Activated T-cell treated with anti-CD3 and anti-CD28 coated beads, Interleukin-2, amount 50 U/mL, for 24 hours (primary cell): ENCODE measurements at regions not wholly inside any gene's neighbourhood (a gene's known extent, or its start where the extent isn't known, plus 50 kb on each side); places are given as distances from the start of the nearest gene placed in this dataset.

Experiments used
- DNase-seq: peaks from one replicate; pipeline ENCODE4 v3.0.0-alpha.2; 2020
- H3K27ac Mint-ChIP-seq: 2 replicates; pipeline ENCODE4 v1.8.0; 2020; ENCODE audit warnings: mild to moderate bottlenecking, mixed read lengths
- H3K27me3 Mint-ChIP-seq: 2 replicates; pipeline ENCODE4 v1.8.0; 2020; ENCODE audit warnings: mixed read lengths
- H3K36me3 Mint-ChIP-seq: 2 replicates; pipeline ENCODE4 v1.8.0; 2020; ENCODE audit warnings: low read depth, mixed read lengths
- H3K4me1 Mint-ChIP-seq: 2 replicates; pipeline ENCODE4 v1.8.0; 2020; ENCODE audit warnings: low read depth, mixed read lengths
- H3K4me3 Mint-ChIP-seq: 2 replicates; pipeline ENCODE4 v1.8.0; 2020; ENCODE audit warnings: mild to moderate bottlenecking, moderate library complexity, mixed read lengths
- H3K9me3 Mint-ChIP-seq: 2 replicates; pipeline ENCODE4 v1.8.0; 2020; ENCODE audit warnings: mixed read lengths

- Mint-ChIP-seq H3K27me3 (no peaks in the 10 kb centered on the region), H3K36me3 (no peaks in the 10 kb centered on the region), H3K4me3 (no peak overlapping the region), H3K27ac (no peak overlapping the region), H3K9me3 (no peaks in the 10 kb centered on the region), H3K4me1 (peaks cover 61% of the 10 kb centered on the region)
- no peak for DNase-seq
Measured at GRCh38 chr3:187931770-187932278, 186.6 kb upstream of the BCL6 start.

GRCh38 chr3:187932530-187932929 is 187.3 kb upstream of the BCL6 start:
- Mint-ChIP-seq H3K36me3 (no peaks in the 10 kb centered on the region), H3K9me3 (no peaks in the 10 kb centered on the region), H3K27ac (no peak overlapping the region), H3K4me3 (no peak overlapping the region), H3K27me3 (no peaks in the 10 kb centered on the region), H3K4me1 (peaks cover 54% of the 10 kb centered on the region)
- DNase-seq: no peak

- peaks cover 34% of the 10 kb centered on the region for H3K4me1 Mint-ChIP-seq
- peak overlapping the region; percentile 86 for H3K27ac Mint-ChIP-seq
- H3K4me3 Mint-ChIP-seq: peak overlapping the region; percentile 23
- H3K9me3 Mint-ChIP-seq: no peaks in the 10 kb centered on the region
- DNase-seq: peak; percentile 63
- H3K36me3 Mint-ChIP-seq: no peaks in the 10 kb centered on the region
- H3K27me3 Mint-ChIP-seq: no peaks in the 10 kb centered on the region
Measured at GRCh38 chr3:187935623-187936156, 190.4 kb upstream of the BCL6 start.

GRCh38 chr3:187936676-187937075 is 191.4 kb upstream of the BCL6 start:
- no peaks in the 10 kb centered on the region for H3K9me3 Mint-ChIP-seq
- no peaks in the 10 kb centered on the region for H3K36me3 Mint-ChIP-seq
- no peaks in the 10 kb centered on the region for H3K27me3 Mint-ChIP-seq
- H3K4me3 Mint-ChIP-seq: no peak overlapping the region
- H3K27ac Mint-ChIP-seq: no peak overlapping the region
- peaks cover 29% of the 10 kb centered on the region for H3K4me1 Mint-ChIP-seq
- DNase-seq: no peak

- Mint-ChIP-seq H3K4me1 (peaks cover 21% of the 10 kb centered on the region), H3K9me3 (no peaks in the 10 kb centered on the region), H3K36me3 (no peaks in the 10 kb centered on the region), H3K27me3 (no peaks in the 10 kb centered on the region), H3K27ac (no peak overlapping the region), H3K4me3 (no peak overlapping the region)
- DNase-seq: no peak
Measured at GRCh38 chr3:187939891-187940290, 194.6 kb upstream of the BCL6 start.

GRCh38 chr3:187941135-187941847 is 196.0 kb upstream of the BCL6 start:
- peaks cover 7% of the 10 kb centered on the region for H3K4me1 Mint-ChIP-seq
- no peak overlapping the region for H3K4me3 Mint-ChIP-seq
- H3K27ac Mint-ChIP-seq: no peak overlapping the region
- DNase-seq: no peak
- H3K36me3 Mint-ChIP-seq: no peaks in the 10 kb centered on the region
- no peaks in the 10 kb centered on the region for H3K9me3 Mint-ChIP-seq
- H3K27me3 Mint-ChIP-seq: no peaks in the 10 kb centered on the region

- Mint-ChIP-seq H3K4me3 (no peak overlapping the region), H3K27ac (no peak overlapping the region), H3K27me3 (no peaks in the 10 kb centered on the region)
Measured at GRCh38 chr3:187941848-187942194, 196.6 kb upstream of the BCL6 start.

GRCh38 chr3:187942658-187943241 is 197.5 kb upstream of the BCL6 start:
- peaks cover under 1% of the 10 kb centered on the region for H3K4me1 Mint-ChIP-seq
- no peak overlapping the region for H3K27ac Mint-ChIP-seq
- no peak overlapping the region for H3K4me3 Mint-ChIP-seq
- H3K9me3 Mint-ChIP-seq: no peaks in the 10 kb centered on the region
- no peaks in the 10 kb centered on the region for H3K36me3 Mint-ChIP-seq
- H3K27me3 Mint-ChIP-seq: no peaks in the 10 kb centered on the region
- no peak for DNase-seq

More at GRCh38 chr3:187941848-187942194, 196.6 kb upstream of the BCL6 start:
- peaks cover 3% of the 10 kb centered on the region for H3K4me1 Mint-ChIP-seq
- no peaks in the 10 kb centered on the region for H3K36me3 Mint-ChIP-seq
- DNase-seq: no peak
- H3K9me3 Mint-ChIP-seq: no peaks in the 10 kb centered on the region

- no peak for DNase-seq
- Mint-ChIP-seq H3K9me3 (no peaks in the 10 kb centered on the region), H3K4me1 (no peaks in the 10 kb centered on the region), H3K4me3 (no peak overlapping the region), H3K27me3 (no peaks in the 10 kb centered on the region), H3K36me3 (no peaks in the 10 kb centered on the region), H3K27ac (no peak overlapping the region)
Measured at GRCh38 chr3:187943677-187944389, 198.6 kb upstream of the BCL6 start.

GRCh38 chr3:187944390-187945179 is 199.3 kb upstream of the BCL6 start:
- no peak overlapping the region for H3K4me3 Mint-ChIP-seq
- DNase-seq: no peak
- H3K27ac Mint-ChIP-seq: no peak overlapping the region

GRCh38 chr3:187945374-187945773 is 200.1 kb upstream of the BCL6 start:
- Mint-ChIP-seq H3K9me3 (no peaks in the 10 kb centered on the region), H3K27me3 (no peaks in the 10 kb centered on the region), H3K4me3 (no peak overlapping the region), H3K36me3 (no peaks in the 10 kb centered on the region), H3K4me1 (no peaks in the 10 kb centered on the region), H3K27ac (no peak overlapping the region)
- no peak for DNase-seq

More at GRCh38 chr3:187944390-187945179, 199.3 kb upstream of the BCL6 start:
- Mint-ChIP-seq H3K9me3 (no peaks in the 10 kb centered on the region), H3K27me3 (no peaks in the 10 kb centered on the region), H3K4me1 (no peaks in the 10 kb centered on the region), H3K36me3 (no peaks in the 10 kb centered on the region)

GRCh38 chr3:187946163-187946691 is 201.0 kb upstream of the BCL6 start:
- H3K27me3 Mint-ChIP-seq: no peaks in the 10 kb centered on the region
- DNase-seq: no peak
- H3K27ac Mint-ChIP-seq: no peak overlapping the region

GRCh38 chr3:187946981-187947380 is 201.7 kb upstream of the BCL6 start:
- no peak for DNase-seq
- Mint-ChIP-seq H3K27ac (no peak overlapping the region), H3K4me3 (no peak overlapping the region), H3K36me3 (no peaks in the 10 kb centered on the region), H3K4me1 (peaks cover 7% of the 10 kb centered on the region), H3K9me3 (no peaks in the 10 kb centered on the region), H3K27me3 (no peaks in the 10 kb centered on the region)

More at GRCh38 chr3:187946163-187946691, 201.0 kb upstream of the BCL6 start:
- no peaks in the 10 kb centered on the region for H3K4me1 Mint-ChIP-seq
- H3K36me3 Mint-ChIP-seq: no peaks in the 10 kb centered on the region
- no peak overlapping the region for H3K4me3 Mint-ChIP-seq
- no peaks in the 10 kb centered on the region for H3K9me3 Mint-ChIP-seq
